Panc1 (cell line): ENCODE measurements at regions not wholly inside any gene's neighbourhood (a gene's known extent, or its start where the extent isn't known, plus 50 kb on each side); places are given as distances from the start of the nearest gene placed in this dataset.

ENCODE experiments used
- ATAC-seq: fragments of 200-7000 bp; cut with Tn5 transposase; 2 replicates; pipeline ENCODE4 v1.9.1; 2020; ENCODE audit warnings: mild to moderate bottlenecking, moderate library complexity
- BruUV-seq: library from RNA; stranded (reverse); fragments of 400-500 nt; replicated peaks from 2 replicates; lab custom pipeline; 2021; lab: Mats Ljungman, UMichigan
- CTCF ChIA-PET: fragments of 300-600 bp; sonication (Branson Sonifier 250); formaldehyde crosslinking; loops from one replicate; lab custom pipeline; 2022; ENCODE audit warnings: antibody characterized with exemption; lab: Charles Lee
- POLR2A ChIA-PET: fragments of 300-600 bp; sonication (Branson Sonifier 250); formaldehyde crosslinking; loops from one replicate; lab custom pipeline; 2022; ENCODE audit warnings: antibody characterized with exemption; lab: Charles Lee
- DNase-seq: peaks from one replicate; pipeline ENCODE4 v3.0.0-alpha.2; 2010; ENCODE audit warnings: low read depth, low spot score
- H3K27ac ChIP-seq: 2 replicates; pipeline ENCODE4 v1.5.1; 2011; ENCODE audit warnings: mild to moderate bottlenecking, low read length, inconsistent platforms
- H3K27me3 ChIP-seq: fragments of 200-500 bp; sonication (Bioruptor generic); 2 replicates; pipeline ENCODE4 v1.6.0; 2014; ENCODE audit warnings: low read length, inconsistent platforms; ENCODE audit not compliant: control insufficient read depth, insufficient read depth
- H3K36me3 ChIP-seq: fragments of 200-500 bp; sonication (Bioruptor generic); 2 replicates; pipeline ENCODE4 v1.5.1; 2014; ENCODE audit warnings: inconsistent platforms, mild to moderate bottlenecking, low read length, moderate library complexity; ENCODE audit not compliant: control insufficient read depth, insufficient read depth
- H3K4me1 ChIP-seq: 2 replicates; pipeline ENCODE4 v1.5.1; 2011; ENCODE audit warnings: inconsistent platforms, mild to moderate bottlenecking, low read length, moderate library complexity; ENCODE audit not compliant: control insufficient read depth, insufficient read depth
- H3K4me3 ChIP-seq, 2 experiments: 2 replicates each; pipeline ENCODE4 v1.5.1; 2011 to 2012; ENCODE audit warnings: low read depth in 2 of 2, low read length in 2 of 2, mild to moderate bottlenecking in 2 of 2, inconsistent platforms in 1 of 2, moderate library complexity in 1 of 2
- H3K9me3 ChIP-seq: fragments of 200-500 bp; sonication (Bioruptor generic); 2 replicates; pipeline ENCODE4 v1.5.1; 2014; ENCODE audit warnings: low read depth, mild to moderate bottlenecking, inconsistent platforms, low read length, moderate library complexity; ENCODE audit not compliant: control insufficient read depth, insufficient read depth
- CTCF ChIP-seq: fragments of 450-650 bp; IDR thresholded peaks from 2 replicates; pipeline ENCODE4 v1.5.1; 2017; ENCODE audit warnings: mild to moderate bottlenecking
- POLR2AphosphoS5 ChIP-seq: IDR thresholded peaks from 2 replicates; pipeline ENCODE4 v1.6.1; 2012; ENCODE audit warnings: mild to moderate bottlenecking, low read depth, low read length, moderate library complexity
- SIN3A ChIP-seq: IDR thresholded peaks from 2 replicates; pipeline ENCODE4 v1.6.1; 2012; ENCODE audit warnings: low read depth, mild to moderate bottlenecking, low read length, moderate library complexity, borderline replicate concordance; ENCODE audit not compliant: insufficient read depth
- TCF7L2 ChIP-seq: IDR thresholded peaks from 2 replicates; pipeline ENCODE4 v1.6.1; 2011; ENCODE audit warnings: mild to moderate bottlenecking, low read depth, low read length, inconsistent platforms
- in situ Hi-C: cut with HindIII; loops from 2 replicates; pipeline ENCODE4 v1.10.0; 2016; ENCODE audit warnings: low sequenced_read_pairs, low pct_unique_long_range_greater_than_20kb
- intact Hi-C: fragments of 100-400 bp; cut with micrococcal nuclease; formaldehyde crosslinking; loops from one replicate; pipeline ENCODE4 v1.10.0; 2022; ENCODE audit not compliant: unreplicated experiment
- TF ChIP-seq, protein P1 (sequence below), 2 experiments: IDR thresholded peaks; 2 replicates each; pipeline ENCODE4 v1.6.1; 2011 to 2012; ENCODE audit warnings: low read depth in 2 of 2, control low read depth in 1 of 2, low read length in 1 of 2, mild to moderate bottlenecking in 1 of 2, moderate library complexity in 1 of 2; ENCODE audit not compliant: insufficient read depth in 1 of 2

- H3K36me3 ChIP-seq, result no peaks in the 10 kb centered on the region
- H3K4me1 ChIP-seq, result no peaks in the 10 kb centered on the region
- CTCF ChIA-PET, result no interaction called here
- H3K27me3 ChIP-seq, result no peaks in the 10 kb centered on the region
- H3K9me3 ChIP-seq, result no peaks in the 10 kb centered on the region
- ATAC-seq (no peak), DNase-seq (no peak)
- intact Hi-C loops (no loop called here), in situ Hi-C loops (no loop called here)
- H3K27ac ChIP-seq, result no peak overlapping the region
- no peak overlapping the region for H3K4me3 ChIP-seq
- POLR2A ChIA-PET, result no interaction called here
- no TSS peak for BruUV-seq
- TF ChIP-seq SIN3A, result no peak
- no peak for TF ChIP-seq POLR2AphosphoS5
- TF ChIP-seq, protein P1, sequence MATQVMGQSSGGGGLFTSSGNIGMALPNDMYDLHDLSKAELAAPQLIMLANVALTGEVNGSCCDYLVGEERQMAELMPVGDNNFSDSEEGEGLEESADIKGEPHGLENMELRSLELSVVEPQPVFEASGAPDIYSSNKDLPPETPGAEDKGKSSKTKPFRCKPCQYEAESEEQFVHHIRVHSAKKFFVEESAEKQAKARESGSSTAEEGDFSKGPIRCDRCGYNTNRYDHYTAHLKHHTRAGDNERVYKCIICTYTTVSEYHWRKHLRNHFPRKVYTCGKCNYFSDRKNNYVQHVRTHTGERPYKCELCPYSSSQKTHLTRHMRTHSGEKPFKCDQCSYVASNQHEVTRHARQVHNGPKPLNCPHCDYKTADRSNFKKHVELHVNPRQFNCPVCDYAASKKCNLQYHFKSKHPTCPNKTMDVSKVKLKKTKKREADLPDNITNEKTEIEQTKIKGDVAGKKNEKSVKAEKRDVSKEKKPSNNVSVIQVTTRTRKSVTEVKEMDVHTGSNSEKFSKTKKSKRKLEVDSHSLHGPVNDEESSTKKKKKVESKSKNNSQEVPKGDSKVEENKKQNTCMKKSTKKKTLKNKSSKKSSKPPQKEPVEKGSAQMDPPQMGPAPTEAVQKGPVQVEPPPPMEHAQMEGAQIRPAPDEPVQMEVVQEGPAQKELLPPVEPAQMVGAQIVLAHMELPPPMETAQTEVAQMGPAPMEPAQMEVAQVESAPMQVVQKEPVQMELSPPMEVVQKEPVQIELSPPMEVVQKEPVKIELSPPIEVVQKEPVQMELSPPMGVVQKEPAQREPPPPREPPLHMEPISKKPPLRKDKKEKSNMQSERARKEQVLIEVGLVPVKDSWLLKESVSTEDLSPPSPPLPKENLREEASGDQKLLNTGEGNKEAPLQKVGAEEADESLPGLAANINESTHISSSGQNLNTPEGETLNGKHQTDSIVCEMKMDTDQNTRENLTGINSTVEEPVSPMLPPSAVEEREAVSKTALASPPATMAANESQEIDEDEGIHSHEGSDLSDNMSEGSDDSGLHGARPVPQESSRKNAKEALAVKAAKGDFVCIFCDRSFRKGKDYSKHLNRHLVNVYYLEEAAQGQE (IDR thresholded peaks at IDR 0.05; ENCODE audit: insufficient read depth in 1 of 2, low read depth in 2 of 2, low read length in 1 of 2), result no peak
- TF ChIP-seq TCF7L2, result no peak
- TF ChIP-seq CTCF, result no peak
Measured at GRCh38 chr6:67558985-67559384, 1076.1 kb upstream of the ADGRB3 start.

GRCh38 chr6:67544851-67545452 is 1090.1 kb upstream of the ADGRB3 start:
- intact Hi-C loops, result no loop called here
- H3K27me3 ChIP-seq, result no peaks in the 10 kb centered on the region
- H3K4me1 ChIP-seq, result no peaks in the 10 kb centered on the region
- H3K27ac ChIP-seq, result no peak overlapping the region
- H3K36me3 ChIP-seq, result no peaks in the 10 kb centered on the region
- no peak overlapping the region for H3K4me3 ChIP-seq
- ATAC-seq (no peak), DNase-seq (no peak)
- ChIA-PET CTCF (no interaction called here), POLR2A (no interaction called here)
- TF ChIP-seq POLR2AphosphoS5 (no peak), SIN3A (no peak), TCF7L2 (no peak), CTCF (no peak)
- TF ChIP-seq, protein P1 (IDR thresholded peaks at IDR 0.05; ENCODE audit: insufficient read depth in 1 of 2, low read depth in 2 of 2, low read length in 1 of 2), result no peak
- H3K9me3 ChIP-seq, result peaks cover 39% of the 10 kb centered on the region
- BruUV-seq, result no TSS peak
- in situ Hi-C loops, result no loop called here
